Endothelial cell of hepatic sinusoid (primary cell): ENCODE measurements at regions not wholly inside any gene's neighbourhood (a gene's known extent, or its start where the extent isn't known, plus 50 kb on each side); places are given as distances from the start of the nearest gene placed in this dataset.

Experiments
- in situ Hi-C: cut with HindIII; loops from 2 replicates; pipeline ENCODE4 v1.10.0; 2017; ENCODE audit warnings: low sequenced_read_pairs

GRCh38 chr2:106572541-106573450 lies 85.6 kb downstream of the CD8B2 start:
- in situ Hi-C loops: no loop called here

- in situ Hi-C loops: no loop called here
Measured at GRCh38 chr2:106573773-106574172, 86.6 kb downstream of the CD8B2 start.

- in situ Hi-C loops: no loop called here
Measured at GRCh38 chr2:106575955-106576354, 88.8 kb downstream of the CD8B2 start.

GRCh38 chr2:106577255-106577651 lies 90.1 kb downstream of the CD8B2 start:
- in situ Hi-C loops: no loop called here

GRCh38 chr2:106579750-106580197 lies 92.6 kb downstream of the CD8B2 start:
- in situ Hi-C loops: no loop called here

- in situ Hi-C loops: no loop called here
Measured at GRCh38 chr2:106580241-106580640, 93.1 kb downstream of the CD8B2 start.

- in situ Hi-C loops: no loop called here
Measured at GRCh38 chr2:106581328-106581727, 94.2 kb downstream of the CD8B2 start.

- in situ Hi-C loops: no loop called here
Measured at GRCh38 chr2:106581755-106582147, 94.6 kb downstream of the CD8B2 start.

GRCh38 chr2:106582148-106583143 lies 95.3 kb downstream of the CD8B2 start:
- in situ Hi-C loops: no loop called here

GRCh38 chr2:106584304-106584954 lies 97.3 kb downstream of the CD8B2 start:
- in situ Hi-C loops: no loop called here

GRCh38 chr2:106596844-106597243 lies 109.7 kb downstream of the CD8B2 start:
- in situ Hi-C loops: loop anchor here (5.0 kb wide), 1 partner anchor 60 kb away; no protein-coding TSS in a partner anchor

GRCh38 chr2:106599540-106599939 lies 112.4 kb downstream of the CD8B2 start:
- in situ Hi-C loops: loop anchor here (5.0 kb wide), 1 partner anchor 62 kb away; no protein-coding TSS in a partner anchor

- in situ Hi-C loops: loop anchor here (5.0 kb wide), 1 partner anchor 45 kb away; no protein-coding TSS in a partner anchor
Measured at GRCh38 chr2:106602042-106602441, 114.9 kb downstream of the CD8B2 start.

GRCh38 chr2:106606652-106607051 lies 119.5 kb downstream of the CD8B2 start:
- in situ Hi-C loops: no loop called here

- in situ Hi-C loops: no loop called here
Measured at GRCh38 chr2:106607371-106607770, 120.2 kb downstream of the CD8B2 start.

- in situ Hi-C loops: no loop called here
Measured at GRCh38 chr2:106609780-106610179, 122.6 kb downstream of the CD8B2 start.

GRCh38 chr2:106614511-106615291 lies 127.5 kb downstream of the CD8B2 start:
- in situ Hi-C loops: no loop called here

GRCh38 chr2:106618614-106619013 lies 131.4 kb downstream of the CD8B2 start:
- in situ Hi-C loops: no loop called here

GRCh38 chr2:106623456-106623855 lies 136.3 kb downstream of the CD8B2 start:
- in situ Hi-C loops: no loop called here
